ENCODE measurements at regions not wholly inside any gene's neighbourhood (a gene's known extent, or its start where the extent isn't known, plus 50 kb on each side); places are given as distances from the start of the nearest gene placed in this dataset.

DNA sequence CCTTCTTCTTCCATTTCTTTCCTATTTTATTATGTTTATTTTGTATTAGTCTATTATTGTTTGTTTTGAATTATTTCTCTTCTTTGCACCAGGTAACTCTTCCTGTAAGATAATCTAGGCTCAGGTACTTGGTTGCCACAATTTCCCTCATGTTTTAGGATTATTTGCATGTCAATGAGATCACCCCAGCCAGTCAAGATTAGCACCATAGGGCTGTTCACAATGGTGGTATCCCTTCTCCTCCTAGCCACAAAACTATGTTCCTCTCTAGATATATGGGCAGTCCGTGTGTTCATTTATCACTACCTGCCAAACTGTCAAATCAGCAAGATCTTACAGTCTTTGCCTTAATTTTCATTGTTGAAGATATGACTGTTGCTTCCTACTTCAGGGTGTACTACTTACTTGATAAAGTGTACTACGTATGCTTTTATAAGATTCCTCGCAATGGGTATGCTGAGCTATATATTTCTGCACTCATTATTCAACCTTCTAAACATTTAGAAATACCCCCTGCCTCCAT, 1536.2 kb downstream of the PLA2G4A start:
- TF ChIP-seq, protein P1, sequence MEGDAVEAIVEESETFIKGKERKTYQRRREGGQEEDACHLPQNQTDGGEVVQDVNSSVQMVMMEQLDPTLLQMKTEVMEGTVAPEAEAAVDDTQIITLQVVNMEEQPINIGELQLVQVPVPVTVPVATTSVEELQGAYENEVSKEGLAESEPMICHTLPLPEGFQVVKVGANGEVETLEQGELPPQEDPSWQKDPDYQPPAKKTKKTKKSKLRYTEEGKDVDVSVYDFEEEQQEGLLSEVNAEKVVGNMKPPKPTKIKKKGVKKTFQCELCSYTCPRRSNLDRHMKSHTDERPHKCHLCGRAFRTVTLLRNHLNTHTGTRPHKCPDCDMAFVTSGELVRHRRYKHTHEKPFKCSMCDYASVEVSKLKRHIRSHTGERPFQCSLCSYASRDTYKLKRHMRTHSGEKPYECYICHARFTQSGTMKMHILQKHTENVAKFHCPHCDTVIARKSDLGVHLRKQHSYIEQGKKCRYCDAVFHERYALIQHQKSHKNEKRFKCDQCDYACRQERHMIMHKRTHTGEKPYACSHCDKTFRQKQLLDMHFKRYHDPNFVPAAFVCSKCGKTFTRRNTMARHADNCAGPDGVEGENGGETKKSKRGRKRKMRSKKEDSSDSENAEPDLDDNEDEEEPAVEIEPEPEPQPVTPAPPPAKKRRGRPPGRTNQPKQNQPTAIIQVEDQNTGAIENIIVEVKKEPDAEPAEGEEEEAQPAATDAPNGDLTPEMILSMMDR (IDR thresholded peaks at IDR 0.05; ENCODE audit: low read depth, low read length): no peak
- no peak overlapping the region for H3K4me3 ChIP-seq (ENCODE audit: low read depth, low read length)

DNA sequence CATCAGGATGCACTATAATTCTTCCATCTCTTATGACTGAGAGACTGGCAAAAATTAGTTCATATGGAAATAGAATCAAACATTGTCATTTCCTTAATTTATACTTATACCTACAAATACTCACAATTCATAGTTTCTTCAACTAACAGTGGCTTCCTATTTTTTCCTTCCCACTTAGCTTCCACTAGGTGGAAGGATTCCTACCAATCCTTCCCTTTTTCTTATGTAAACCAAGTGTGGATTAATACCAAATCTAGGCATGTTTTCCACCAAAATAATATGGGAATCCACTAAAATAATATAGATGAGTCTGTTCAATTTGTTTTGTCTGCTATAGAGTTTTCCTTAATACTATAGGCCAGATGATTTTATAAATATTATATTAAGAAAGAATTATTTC, 1537.1 kb downstream of the PLA2G4A start:
- TF ChIP-seq, protein P1 (IDR thresholded peaks at IDR 0.05; ENCODE audit: low read depth, low read length): no peak
- no peak overlapping the region for H3K4me3 ChIP-seq (ENCODE audit: low read depth, low read length)

DNA sequence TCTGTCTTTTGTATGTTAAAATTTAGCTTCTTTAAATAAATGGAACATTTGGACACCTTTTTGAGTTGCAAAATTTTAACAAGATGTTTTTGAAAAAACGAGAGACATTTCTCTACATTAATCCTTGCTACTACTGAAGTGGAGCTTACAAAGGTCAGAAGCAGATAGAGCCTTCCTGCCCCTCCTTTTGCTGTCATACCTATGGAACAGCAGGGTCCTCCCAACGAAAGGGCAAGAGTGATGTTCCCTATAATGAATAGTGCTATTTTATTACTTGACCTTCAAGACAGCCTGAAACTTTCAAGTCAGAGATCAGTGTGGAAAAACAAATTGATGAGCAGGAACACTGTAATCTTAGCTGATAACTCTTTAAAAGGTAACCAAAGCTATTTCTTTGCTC, 1538.9 kb downstream of the PLA2G4A start:
- TF ChIP-seq, protein P1 (IDR thresholded peaks at IDR 0.05; ENCODE audit: low read depth, low read length): no peak
- H3K4me3 ChIP-seq (ENCODE audit: low read depth, low read length): no peak overlapping the region

DNA sequence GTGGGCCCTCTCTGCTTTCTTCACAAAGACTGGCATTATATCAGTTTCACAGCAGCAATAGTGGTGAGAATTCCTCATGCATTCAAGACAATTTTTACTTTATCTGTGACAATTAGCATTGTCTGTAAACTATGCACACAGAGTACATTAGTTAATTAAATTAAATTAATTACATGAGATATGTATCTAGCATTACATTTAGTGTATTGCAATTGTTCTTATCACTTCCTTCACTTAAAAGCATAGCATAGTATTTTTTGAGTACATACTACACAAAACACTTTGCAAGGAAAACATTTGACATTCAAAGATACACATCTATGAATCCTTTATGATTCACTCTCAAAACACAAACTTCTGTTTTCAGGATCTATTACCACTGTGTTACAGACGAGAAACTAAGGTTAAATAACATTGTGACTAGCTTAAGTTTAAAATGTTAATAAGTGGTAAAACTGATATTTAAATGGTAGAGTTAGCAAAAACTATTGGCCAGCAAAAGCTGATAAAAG, 1542.6 kb downstream of the PLA2G4A start:
- TF ChIP-seq, protein P1 (IDR thresholded peaks at IDR 0.05; ENCODE audit: low read depth, low read length): no peak

DNA sequence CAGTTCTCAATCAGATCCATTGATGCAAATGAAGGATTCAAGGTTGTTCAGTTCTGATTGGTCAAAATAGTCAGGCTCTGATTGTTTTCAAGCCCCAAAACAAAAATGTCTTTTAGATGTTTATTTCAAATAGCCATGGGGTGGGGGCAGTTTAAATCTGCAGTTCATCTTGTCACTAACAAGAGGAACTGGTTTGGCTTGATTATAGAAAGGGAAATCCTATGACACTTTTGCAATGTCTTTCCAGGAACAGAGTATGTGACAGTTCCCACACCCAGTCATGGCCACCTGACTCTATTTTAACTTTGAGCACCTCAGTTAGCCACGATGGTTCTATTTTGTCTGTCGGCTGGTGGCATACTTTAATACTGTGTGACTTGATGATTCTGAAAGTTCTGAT, 1544.1 kb downstream of the PLA2G4A start:
- no peak overlapping the region for H3K4me3 ChIP-seq (ENCODE audit: low read depth, low read length)
- TF ChIP-seq, protein P1 (IDR thresholded peaks at IDR 0.05; ENCODE audit: low read depth, low read length): no peak

More for the DNA sequence above, 1542.6 kb downstream of the PLA2G4A start:
- H3K4me3 ChIP-seq (ENCODE audit: low read depth, low read length): no peak overlapping the region

DNA sequence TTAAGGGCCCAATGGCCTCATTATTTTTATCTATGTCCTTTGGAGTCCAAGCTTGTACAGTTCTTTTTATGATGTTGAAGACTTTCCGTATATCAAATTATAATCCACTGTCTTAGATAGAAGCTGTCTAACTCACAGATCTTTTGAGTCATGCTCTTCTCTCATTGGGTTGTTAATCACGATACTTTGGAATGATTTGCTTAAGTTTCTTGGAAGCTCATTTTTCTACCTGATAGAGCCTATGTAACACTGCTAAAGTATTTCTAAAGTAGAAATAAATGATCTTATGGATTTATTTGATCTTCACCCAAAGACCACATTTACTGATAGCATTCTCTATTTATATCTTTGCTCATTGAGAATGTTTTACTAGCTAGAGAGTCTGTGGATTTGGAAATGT, 1554.1 kb downstream of the PLA2G4A start:
- H3K4me3 ChIP-seq (ENCODE audit: low read depth, low read length): no peak overlapping the region
- TF ChIP-seq, protein P1 (IDR thresholded peaks at IDR 0.05; ENCODE audit: low read depth, low read length): no peak

DNA sequence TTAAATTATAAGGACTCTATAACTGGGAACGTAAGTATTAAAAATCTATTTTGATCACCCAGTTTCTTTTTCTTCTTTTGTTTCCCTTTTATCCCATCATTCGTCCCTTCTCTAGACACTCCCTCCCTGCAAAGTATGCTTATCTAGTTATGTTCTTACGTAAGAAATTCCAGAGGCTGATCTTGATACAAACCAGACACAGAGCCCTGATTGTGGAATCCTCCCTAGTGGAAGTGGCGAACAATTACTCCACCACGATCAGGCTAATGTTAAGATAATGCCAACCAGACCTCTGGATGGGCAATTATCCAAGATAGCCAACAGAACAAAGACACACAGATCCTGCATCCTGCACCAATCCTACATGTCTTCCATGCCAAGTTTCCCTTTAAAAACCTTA, 1557.4 kb downstream of the PLA2G4A start:
- TF ChIP-seq, protein P1 (IDR thresholded peaks at IDR 0.05; ENCODE audit: low read depth, low read length): no peak
- H3K4me3 ChIP-seq (ENCODE audit: low read depth, low read length): no peak overlapping the region

Data from WI38 (cell line).